Heart right ventricle (tissue), 16 donors: ENCODE measurements at regions not wholly inside any gene's neighbourhood (a gene's known extent, or its start where the extent isn't known, plus 50 kb on each side); places are given as distances from the start of the nearest gene placed in this dataset.

Experiments used
- ATAC-seq, 8 donors: fragments of 200-7000 bp; cut with Tn5 transposase; one replicate each; pipeline ENCODE4 v1.9.1; 2020; ENCODE audit warnings: mild to moderate bottlenecking in 8 of 8, moderate library complexity in 8 of 8, moderate number of reproducible peaks in 1 of 8
- DNase-seq, 2 donors: peaks; one replicate each; pipeline ENCODE4 v3.0.0-alpha.2; 2020
- H3K27ac ChIP-seq, 10 donors: fragments of 200-600 bp; sonication (generic) in 2 of 10; one replicate each; pipeline versions ENCODE4 v1.5.0 to v1.8.0; 2020 to 2022; ENCODE audit warnings: mild to moderate bottlenecking in 3 of 10
- H3K27me3 ChIP-seq, 7 donors: fragments of 200-600 bp; one replicate each; pipeline ENCODE4 v1.8.0; 2021 to 2022; ENCODE audit warnings: mild to moderate bottlenecking in 2 of 7
- H3K36me3 ChIP-seq, 9 donors: fragments of 200-600 bp; sonication (generic) in 1 of 9; one replicate each; pipeline versions ENCODE4 v1.5.0 to v1.8.0; 2020 to 2022; ENCODE audit warnings: mild to moderate bottlenecking in 2 of 9
- H3K4me1 ChIP-seq, 9 donors: fragments of 200-600 bp; sonication (generic) in 1 of 9; one replicate each; pipeline versions ENCODE4 v1.5.0 to v1.8.0; 2020 to 2022; ENCODE audit warnings: mild to moderate bottlenecking in 4 of 9
- H3K4me3 ChIP-seq, 10 donors: fragments of 200-600 bp; sonication (generic) in 2 of 10; one replicate each; pipeline versions ENCODE4 v1.5.0 to v1.8.0; 2020 to 2022; ENCODE audit warnings: mild to moderate bottlenecking in 7 of 10, moderate library complexity in 2 of 10
- H3K9me3 ChIP-seq, 11 donors: fragments of 200-600 bp in 10 of 11; sonication (generic) in 2 of 11; one replicate each; pipeline versions ENCODE4 v1.5.0 to v1.8.0; 2013 to 2022; ENCODE audit warnings: mild to moderate bottlenecking in 2 of 11, control low read depth in 1 of 11, moderate library complexity in 1 of 11
- CTCF ChIP-seq, 9 donors: fragments of 200-600 bp; sonication (generic) in 2 of 9; IDR thresholded peaks; one replicate each; pipeline versions ENCODE4 v1.5.0 to v1.8.0; 2021 to 2022; ENCODE audit warnings: antibody characterized with exemption in 9 of 9, mild to moderate bottlenecking in 5 of 9, moderate library complexity in 1 of 9
- WGBS, 2 donors: extraction: QIAGEN DNeasy Blood & Tissue Kit; methylation state at CpG; one replicate each; pipeline ENCODE4 v1.1.7; 2013; ENCODE audit warnings: inconsistent platforms in 1 of 2; 5-methylcytosine and 5-hydroxymethylcytosine counted together
- intact Hi-C, 10 donors: fragments of 100-400 bp; cut with DNase I; formaldehyde crosslinking; loops; one replicate each; pipeline versions ENCODE4 v1.11.1 to v1.14.2; 2022
- donor health status: Arrhythmogenic right ventricular cardiomyopathy.
- donor health status: ischemic (EF 13 %, LVEDD 7.1; RV severe dilation, severe dysfunction).
- donor health status: healthy with polysubstance abuse.
- donor health status: DM: no; HTN: yes; CAD: no.
- donor health status: DM: no; HTN: no; CAD: no.
- donor health status: ischemic (EF 25% LVEDD 6.9; RV normal size, moderate dysfunction).
- donor health status: ischemic (EF 25% LVEDD 5.7; RV mildly dilated, moderate dysfunction).
- donor health status: healthy.
- donor health status: DM: yes; HTN: yes; CAD: no.
- donor health status: Ischemic cardiomyopathy.
- donor health status: ischemic (EF 35%, LVEDD 5.7; RV mildly dilated, moderate dysfunction).
- donor health status: nonischemic (EF 11% LVEDD 7.7; RV severe dilation, severe dysfunction).
- donor health status: DM: yes; HTN: yes; CAD: no.
- donor health status: PGD.
- donor health status: ischemic (EF 29% LVEDD 5.4; RV normal size, mild dysfunction).
- donor health status: nonischemic (EF 23%, LVEDD 6.1; RV moderate dilation, normal function).

- 98 to 100% methylated on average over 1 of the region's 1 CpG for WGBS, 2 donors
Observed at GRCh38 chr3:102577082-102577789, 142.4 kb downstream of the ZPLD1 start.

GRCh38 chr3:102580760-102581159, 145.9 kb downstream of the ZPLD1 start:
- intact Hi-C loops: no loop called here
- ATAC-seq (no peak), DNase-seq (no peak)
- no peaks in the 10 kb centered on the region for H3K9me3 ChIP-seq
- H3K4me1 ChIP-seq: no peaks in the 10 kb centered on the region
- no peak overlapping the region for H3K4me3 ChIP-seq
- no peak for TF ChIP-seq CTCF (IDR thresholded peaks at IDR 0.05)
- no peak overlapping the region for H3K27ac ChIP-seq
- H3K27me3 ChIP-seq: no peaks in the 10 kb centered on the region
- H3K36me3 ChIP-seq: no peaks in the 10 kb centered on the region

More at GRCh38 chr3:102577082-102577789, 142.4 kb downstream of the ZPLD1 start:
- Histone ChIP-seq H3K27me3 (no peaks in the 10 kb centered on the region), H3K36me3 (no peaks in the 10 kb centered on the region), H3K4me3 (no peak overlapping the region), H3K4me1 (no peaks in the 10 kb centered on the region), H3K27ac (no peak overlapping the region), H3K9me3 (no peaks in the 10 kb centered on the region)
- intact Hi-C loops: no loop called here
- TF ChIP-seq CTCF (IDR thresholded peaks at IDR 0.05): no peak
- DNase-seq (no peak), ATAC-seq (no peak)

- no peak for ATAC-seq
- Histone ChIP-seq H3K9me3 (peaks cover 0 to 14% (median 0%) of the 10 kb centered on the region in 11 donors), H3K27ac (no peak overlapping the region), H3K4me3 (no peak overlapping the region), H3K36me3 (no peaks in the 10 kb centered on the region), H3K4me1 (no peaks in the 10 kb centered on the region), H3K27me3 (no peaks in the 10 kb centered on the region)
- no peak for DNase-seq
- intact Hi-C loops: no loop called here
- 71 to 79% methylated on average over 4 of the region's 4 CpGs for WGBS, 2 donors
- no peak for TF ChIP-seq CTCF (IDR thresholded peaks at IDR 0.05)
Observed at GRCh38 chr3:102586485-102586884, 151.7 kb downstream of the ZPLD1 start.

- Histone ChIP-seq H3K4me1 (no peaks in the 10 kb centered on the region), H3K4me3 (no peak overlapping the region), H3K9me3 (peaks cover 0 to 19% (median 0%) of the 10 kb centered on the region in 11 donors), H3K27me3 (no peaks in the 10 kb centered on the region), H3K27ac (no peak overlapping the region), H3K36me3 (no peaks in the 10 kb centered on the region)
- no peak for TF ChIP-seq CTCF (IDR thresholded peaks at IDR 0.05)
- no peak for ATAC-seq
- 79 to 90% methylated on average over 2 of the region's 2 CpGs for WGBS, 2 donors
- no peak for DNase-seq
- intact Hi-C loops: no loop called here
Observed at GRCh38 chr3:102593812-102594602, 159.2 kb downstream of the ZPLD1 start.
